HG03354 (cell line): ENCODE measurements at regions not wholly inside any gene's neighbourhood (a gene's known extent, or its start where the extent isn't known, plus 50 kb on each side); places are given as distances from the start of the nearest gene placed in this dataset.
"Not testable (repeated sequence)": the region's sequence is repeated elsewhere in the genome, so short reads cannot be mapped to it uniquely, and the experiment has no call there.

ENCODE experiments used
- ATAC-seq: cut with Tn5 transposase; IDR thresholded peaks from one replicate; pipeline ENCODE4 v1.9.1; 2021; ENCODE audit warnings: mild to moderate bottlenecking; ENCODE audit not compliant: unreplicated experiment, poor library complexity, severe bottlenecking

GRCh38 chr11:103700622-103701021, 335.8 kb upstream of the DDI1 start:
- ATAC-seq = no peak

DNA sequence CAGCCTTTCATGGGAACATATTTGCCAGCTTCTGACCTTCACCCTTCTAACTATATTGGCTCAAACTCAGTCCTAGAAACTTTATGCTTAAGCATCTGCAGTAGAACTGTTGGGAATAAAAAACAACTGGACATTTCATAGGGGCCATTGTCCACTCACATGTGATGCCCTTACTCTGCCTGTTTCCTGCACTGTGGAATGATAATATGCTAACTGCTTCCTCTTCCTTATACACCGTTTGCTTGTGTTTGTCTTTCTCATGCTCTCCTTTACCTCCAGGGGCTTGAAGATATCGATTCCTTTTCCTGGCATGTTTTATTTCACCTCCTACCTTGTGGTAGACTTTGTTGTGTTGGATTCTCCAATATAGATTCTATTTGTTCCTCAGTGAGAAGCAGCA, 333.0 kb upstream of the DDI1 start:
- ATAC-seq = no peak

DNA sequence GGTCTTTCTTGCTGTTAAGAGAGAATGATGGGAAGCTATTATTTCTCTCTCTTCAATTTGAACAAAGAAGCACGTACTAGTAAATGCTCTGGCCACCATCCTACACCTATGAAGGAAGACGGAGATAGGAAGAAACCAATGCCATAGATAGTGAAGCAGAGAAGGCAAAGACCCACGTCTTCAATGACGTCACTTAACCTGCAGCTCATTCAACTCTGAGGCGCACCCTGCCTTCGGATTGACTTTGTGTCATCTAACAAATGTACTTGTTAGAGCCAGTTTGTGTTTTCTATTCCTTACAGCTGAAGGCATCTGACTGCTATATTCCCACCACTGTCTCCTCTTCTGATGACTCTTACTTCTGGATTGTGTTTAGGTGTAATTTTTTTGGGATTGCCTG, 332.5 kb upstream of the DDI1 start:
- no peak for ATAC-seq

- no peak for ATAC-seq
These were observed 330.8 kb upstream of the DDI1 start for GRCh38 chr11:103705642-103706041.

GRCh38 chr11:103709371-103709770, 327.1 kb upstream of the DDI1 start:
- ATAC-seq = peak; percentile 73

GRCh38 chr11:103714246-103714645, 322.2 kb upstream of the DDI1 start:
- ATAC-seq = no peak

DNA sequence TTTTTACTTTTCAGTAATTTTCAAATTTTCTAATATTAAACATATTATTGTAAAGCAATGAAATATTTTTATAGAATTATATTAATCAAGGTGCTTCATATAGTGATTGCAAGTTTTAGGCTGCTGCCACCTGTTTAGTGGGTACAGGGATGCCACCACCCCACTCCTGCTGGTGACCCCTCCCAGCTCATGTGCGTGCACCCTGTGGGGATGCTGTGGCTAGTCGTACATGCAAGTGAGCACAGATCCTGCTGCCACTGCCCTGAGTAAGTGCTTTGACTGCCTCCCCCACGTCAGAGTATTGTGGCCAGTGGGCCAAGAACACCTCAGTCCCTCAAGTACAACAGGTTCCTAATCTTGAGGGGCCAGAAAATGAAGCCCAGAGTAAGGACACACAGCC, 320.1 kb upstream of the DDI1 start:
- no peak for ATAC-seq

- ATAC-seq = no peak
These were observed 309.2 kb upstream of the DDI1 start for GRCh38 chr11:103727262-103727661.

DNA sequence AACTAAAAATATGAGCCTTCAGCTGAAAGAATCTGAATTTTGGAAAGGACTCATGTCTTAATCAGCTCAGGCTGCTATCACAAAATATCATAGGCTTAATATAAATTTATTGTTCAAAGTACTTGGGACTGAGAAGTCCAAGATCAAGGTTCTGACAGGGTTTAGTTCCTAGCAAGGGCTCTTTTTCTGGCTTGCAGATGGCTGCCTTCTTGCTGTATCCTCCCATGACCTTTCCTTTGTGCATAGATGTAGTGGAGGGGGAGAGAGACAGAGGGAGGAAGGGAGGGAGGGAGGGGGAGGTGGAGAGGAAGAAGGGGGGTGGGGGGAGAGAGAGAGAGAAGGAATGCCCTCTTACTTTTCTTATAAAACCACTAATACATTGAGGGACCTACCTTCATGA, 306.8 kb upstream of the DDI1 start:
- no peak for ATAC-seq

GRCh38 chr11:103730131-103730940, 306.1 kb upstream of the DDI1 start:
- no peak for ATAC-seq

DNA sequence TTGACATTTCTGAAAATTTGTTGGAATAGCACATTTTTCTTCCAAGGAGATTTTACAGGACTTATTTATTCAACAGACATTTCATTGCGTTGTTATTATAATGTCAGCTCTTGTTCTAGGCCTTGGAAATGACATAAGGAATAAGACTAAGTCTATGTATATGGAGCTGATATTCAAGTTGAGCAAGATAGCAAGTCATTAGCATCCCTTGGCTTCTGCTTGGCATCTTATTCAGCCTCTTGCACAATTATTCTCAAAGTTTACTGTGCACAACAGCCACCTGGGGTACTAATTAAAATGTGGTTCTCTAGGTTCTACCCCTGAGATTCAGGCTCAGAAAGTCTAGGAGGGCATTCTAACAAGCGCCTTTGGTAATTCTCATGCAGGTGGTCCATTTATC, 304.8 kb upstream of the DDI1 start:
- ATAC-seq = no peak

GRCh38 chr11:103733889-103734288, 302.6 kb upstream of the DDI1 start:
- ATAC-seq = no peak

GRCh38 chr11:103735497-103736032, 300.9 kb upstream of the DDI1 start:
- no peak for ATAC-seq

DNA sequence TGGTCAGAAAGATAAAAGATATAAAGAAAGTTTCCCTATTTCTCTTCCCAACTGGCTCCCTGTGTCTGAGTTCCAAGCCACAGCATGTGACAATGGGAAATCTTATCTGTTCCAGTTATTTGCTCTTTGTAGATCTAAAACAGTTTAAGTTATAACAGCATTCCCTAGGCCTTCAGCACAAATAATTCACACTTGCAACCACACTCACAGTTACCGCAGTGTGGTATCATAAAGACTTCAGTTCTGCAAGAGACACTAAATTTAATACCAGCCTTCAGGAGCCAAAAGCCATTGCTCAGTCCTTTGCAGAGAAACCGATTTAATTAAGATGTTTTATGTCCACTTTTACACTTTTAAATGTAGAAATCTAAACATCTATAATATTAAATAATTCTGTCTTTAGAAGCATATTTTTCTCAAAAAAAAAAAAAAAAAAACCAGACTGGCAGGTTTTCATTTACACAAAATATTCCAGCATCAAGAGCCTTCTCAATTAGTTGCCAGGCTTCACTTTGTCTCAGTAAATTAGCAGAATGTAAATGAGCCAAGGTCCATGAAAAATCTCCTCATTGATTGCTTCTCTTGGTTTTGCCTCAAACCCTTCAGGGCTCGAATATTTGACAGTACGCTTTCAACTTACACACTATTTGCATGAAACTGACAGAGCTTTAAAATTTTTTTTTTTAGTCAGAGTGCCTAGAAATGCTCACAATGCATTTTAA, 300.0 kb upstream of the DDI1 start:
- ATAC-seq = no peak

- no peak for ATAC-seq
These were observed 299.3 kb upstream of the DDI1 start for GRCh38 chr11:103737037-103737622.

DNA sequence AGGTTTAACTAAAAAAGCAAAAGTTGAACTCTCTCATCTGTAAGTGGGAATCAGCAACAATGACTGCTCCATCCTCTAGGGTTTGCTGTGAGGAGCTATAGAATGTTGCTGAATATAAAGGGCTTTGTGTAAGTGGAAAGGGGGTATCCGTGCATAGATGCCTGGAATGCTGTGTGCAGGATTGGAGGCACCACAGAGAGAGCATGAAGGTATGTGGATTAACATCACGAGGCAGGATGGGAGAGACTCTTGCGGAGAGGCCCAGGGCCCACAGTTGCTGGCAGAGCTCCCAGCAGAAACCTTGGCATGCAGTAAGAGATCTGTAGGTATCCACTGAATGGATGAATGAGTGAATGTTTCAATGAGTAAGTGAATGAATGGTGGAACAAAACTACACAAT, 298.7 kb upstream of the DDI1 start:
- no peak for ATAC-seq

DNA sequence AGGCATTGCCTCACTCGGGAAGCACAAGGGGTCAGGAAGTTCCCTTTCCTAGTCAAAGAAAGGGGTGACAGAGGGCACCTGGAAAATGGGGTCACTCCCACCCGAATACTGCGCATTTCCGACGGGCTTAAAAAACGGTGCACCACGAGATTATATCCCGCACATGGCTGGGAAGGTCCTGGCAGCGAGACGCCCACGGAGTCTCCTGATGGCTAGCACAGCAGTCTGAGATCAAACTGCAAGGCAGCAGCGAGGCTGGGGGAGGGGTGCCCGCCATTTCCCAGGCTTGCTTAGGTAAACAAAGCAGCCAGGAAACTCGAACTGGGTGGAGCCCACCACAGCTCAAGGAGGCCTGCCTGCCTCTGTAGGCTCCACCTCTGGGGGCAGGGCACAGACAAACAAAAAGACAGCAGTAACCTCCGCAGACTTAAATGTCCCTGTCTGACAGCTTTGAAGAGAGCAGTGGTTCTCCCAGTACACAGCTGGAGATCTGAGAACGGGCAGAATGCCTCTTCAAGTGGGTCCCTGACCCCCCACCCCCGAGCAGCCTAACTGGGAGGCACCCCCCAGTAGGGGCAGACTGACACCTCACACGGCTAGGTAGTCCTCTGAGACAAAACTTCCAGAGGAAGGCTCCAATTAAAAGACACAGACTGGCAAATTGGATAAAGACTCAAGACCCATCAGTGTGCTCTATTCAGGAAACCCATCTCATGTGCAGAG, 297.2 kb upstream of the DDI1 start:
- not testable (repeated sequence) for ATAC-seq

GRCh38 chr11:103744496-103745153, 291.8 kb upstream of the DDI1 start:
- peak; percentile 97 for ATAC-seq

DNA sequence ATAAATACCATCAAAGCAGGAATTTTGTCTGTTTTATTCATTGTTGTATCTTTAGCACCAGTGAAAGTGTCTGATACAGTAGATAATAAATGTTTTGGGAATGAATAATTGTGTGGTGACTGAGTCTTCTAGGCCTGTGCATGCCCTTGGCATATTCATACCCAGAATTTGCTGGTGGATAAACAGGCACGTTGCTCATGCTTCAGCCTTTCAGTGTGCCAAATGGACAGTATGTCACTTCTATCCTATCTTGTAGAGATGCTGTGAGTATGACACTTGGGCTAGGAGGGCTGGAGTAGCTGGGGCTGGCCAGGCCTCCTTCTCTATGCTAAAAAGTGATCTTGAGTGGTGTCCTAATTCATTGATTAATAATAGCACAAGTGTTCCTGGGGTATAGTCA, 287.3 kb upstream of the DDI1 start:
- ATAC-seq = no peak

DNA sequence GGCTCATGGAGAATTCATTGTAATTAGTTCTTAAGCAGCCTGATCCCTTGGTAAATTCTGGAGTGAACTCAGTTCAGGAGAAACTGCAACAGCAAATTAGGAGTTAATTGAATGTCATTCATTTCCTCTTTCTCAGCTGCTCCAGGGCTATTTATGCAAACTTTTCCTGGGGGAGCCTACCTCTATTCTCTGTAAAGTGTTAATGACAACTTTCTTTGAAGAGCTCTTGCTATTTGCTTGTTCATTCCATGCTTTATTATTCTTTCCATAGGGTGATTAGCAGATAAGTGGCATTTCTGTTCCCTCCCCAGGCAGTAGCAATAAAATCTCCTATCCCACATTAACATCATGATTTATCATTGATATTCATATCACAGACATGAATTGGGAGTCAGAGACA, 267.6 kb upstream of the DDI1 start:
- ATAC-seq = no peak
